H9 (cell line): ENCODE measurements at regions not wholly inside any gene's neighbourhood (a gene's known extent, or its start where the extent isn't known, plus 50 kb on each side); places are given as distances from the start of the nearest gene placed in this dataset.

Source experiments
- DNase-seq: peaks from one replicate; pipeline ENCODE4 v3.0.0-alpha.2; 2017
- H2AFZ ChIP-seq: one replicate; pipeline ENCODE4 v1.6.1; 2013; ENCODE audit warnings: mild to moderate bottlenecking, low read length, control low read depth, moderate library complexity
- H2AK5ac ChIP-seq: 2 replicates; pipeline ENCODE4 v1.6.1; 2013; ENCODE audit warnings: low read length, control low read depth, mixed read lengths; ENCODE audit not compliant: insufficient read length
- H2BK120ac ChIP-seq: one replicate; pipeline ENCODE4 v1.6.1; 2013; ENCODE audit warnings: low read depth, mild to moderate bottlenecking, low read length, control low read depth, inconsistent platforms; ENCODE audit not compliant: poor library complexity, severe bottlenecking
- H2BK12ac ChIP-seq: 2 replicates; pipeline ENCODE4 v1.6.1; 2013; ENCODE audit warnings: low read length, control low read depth, mixed read lengths, low read depth; ENCODE audit not compliant: insufficient read length
- H2BK15ac ChIP-seq: 2 replicates; pipeline ENCODE4 v1.6.1; 2013; ENCODE audit warnings: low read depth, low read length, control low read depth
- H2BK20ac ChIP-seq: one replicate; pipeline ENCODE4 v1.6.1; 2013; ENCODE audit warnings: low read depth, mild to moderate bottlenecking, low read length, control low read depth, inconsistent platforms; ENCODE audit not compliant: poor library complexity, severe bottlenecking
- H2BK5ac ChIP-seq: 2 replicates; pipeline ENCODE4 v1.6.1; 2013; ENCODE audit warnings: low read length, control low read depth, mixed read lengths; ENCODE audit not compliant: insufficient read length
- H3K14ac ChIP-seq: 2 replicates; pipeline ENCODE4 v1.6.1; 2013; ENCODE audit warnings: low read length, control low read depth; ENCODE audit not compliant: insufficient read depth
- H3K18ac ChIP-seq: 2 replicates; pipeline ENCODE4 v1.6.1; 2013; ENCODE audit warnings: low read depth, mild to moderate bottlenecking, mixed read lengths, low read length, control low read depth; ENCODE audit not compliant: insufficient read length
- H3K23ac ChIP-seq: 2 replicates; pipeline ENCODE4 v1.6.1; 2013; ENCODE audit warnings: low read length, control low read depth, mixed read lengths, low read depth; ENCODE audit not compliant: insufficient read length
- H3K23me2 ChIP-seq: 2 replicates; pipeline ENCODE4 v1.6.1; 2013; ENCODE audit warnings: low read depth, mild to moderate bottlenecking, mixed read lengths, low read length, control low read depth; ENCODE audit not compliant: insufficient read length, poor library complexity, severe bottlenecking
- H3K27ac ChIP-seq: 2 replicates; pipeline ENCODE4 v1.5.1; 2013; ENCODE audit warnings: low read length, control low read depth, mixed read lengths, low read depth; ENCODE audit not compliant: insufficient read length
- H3K27me3 ChIP-seq: 2 replicates; pipeline ENCODE4 v1.6.1; 2013; ENCODE audit warnings: low read length, control low read depth, inconsistent platforms; ENCODE audit not compliant: insufficient read depth
- H3K4ac ChIP-seq: 2 replicates; pipeline ENCODE4 v1.6.1; 2013; ENCODE audit warnings: low read depth, mild to moderate bottlenecking, control low read depth, inconsistent platforms, low read length, moderate library complexity
- H3K4me1 ChIP-seq: 2 replicates; pipeline ENCODE4 v1.6.1; 2013; ENCODE audit warnings: low read length, control low read depth, inconsistent platforms; ENCODE audit not compliant: insufficient read depth
- H3K4me2 ChIP-seq: 2 replicates; pipeline ENCODE4 v1.6.1; 2013; ENCODE audit warnings: low read length, control low read depth, mixed read lengths; ENCODE audit not compliant: insufficient read length, insufficient read depth
- H3K56ac ChIP-seq: 2 replicates; pipeline ENCODE4 v1.6.1; 2013; ENCODE audit warnings: low read depth, mild to moderate bottlenecking, mixed read lengths, low read length, control low read depth; ENCODE audit not compliant: insufficient read length
- H3K79me1 ChIP-seq: 2 replicates; pipeline ENCODE4 v1.6.1; 2013; ENCODE audit warnings: low read depth, mild to moderate bottlenecking, moderate library complexity, low read length, control low read depth, inconsistent platforms; ENCODE audit not compliant: insufficient read depth, poor library complexity, severe bottlenecking
- H3K79me2 ChIP-seq: 2 replicates; pipeline ENCODE4 v1.6.1; 2013; ENCODE audit warnings: low read length, control low read depth, inconsistent platforms; ENCODE audit not compliant: insufficient read depth
- H3K9ac ChIP-seq: 2 replicates; pipeline ENCODE4 v1.6.1; 2013; ENCODE audit warnings: low read length, control low read depth, mixed read lengths; ENCODE audit not compliant: insufficient read length; ENCODE audit errors: extremely low read depth
- H3K9me3 ChIP-seq: one replicate; pipeline ENCODE4 v1.6.1; 2013; ENCODE audit warnings: low read depth, low read length, inconsistent platforms; ENCODE audit not compliant: control insufficient read depth
- H3T11ph ChIP-seq: one replicate; pipeline ENCODE4 v1.6.1; 2013; ENCODE audit warnings: mild to moderate bottlenecking, low read length, control low read depth, inconsistent platforms
- H4K20me1 ChIP-seq: one replicate; pipeline ENCODE4 v1.6.1; 2013; ENCODE audit not compliant: control insufficient read depth, insufficient read length, insufficient read depth
- H4K5ac ChIP-seq: 2 replicates; pipeline ENCODE4 v1.6.1; 2013; ENCODE audit warnings: low read depth, mild to moderate bottlenecking, mixed read lengths, low read length, control low read depth; ENCODE audit not compliant: insufficient read length
- H4K8ac ChIP-seq: replicated peaks from 2 replicates; pipeline ENCODE4 v1.6.1; 2013; ENCODE audit warnings: low read length, control low read depth, mixed read lengths, low read depth; ENCODE audit not compliant: insufficient read length
- H4K91ac ChIP-seq: 2 replicates; pipeline ENCODE4 v1.6.1; 2013; ENCODE audit warnings: low read depth, mild to moderate bottlenecking, moderate library complexity, mixed read lengths, low read length, control low read depth; ENCODE audit not compliant: insufficient read length
- H3K27ac Mint-ChIP-seq, 3 experiments: 2 replicates in 2 of 3; 3 replicates in 1 of 3; pipeline ENCODE4 v1.8.0; 2020 to 2021; ENCODE audit warnings: mixed read lengths in 3 of 3, mild to moderate bottlenecking in 1 of 3, moderate library complexity in 1 of 3
- H3K27me3 Mint-ChIP-seq: 2 replicates; pipeline ENCODE4 v1.8.0; 2021; ENCODE audit warnings: low read depth, mild to moderate bottlenecking, moderate library complexity, mixed read lengths
- H3K36me3 Mint-ChIP-seq, 3 experiments: 2 replicates in 2 of 3; 3 replicates in 1 of 3; pipeline ENCODE4 v1.8.0; 2020 to 2021; ENCODE audit warnings: low read depth in 3 of 3, mixed read lengths in 3 of 3; ENCODE audit not compliant: insufficient read depth in 1 of 3
- H3K4me1 Mint-ChIP-seq, 2 experiments: 2 replicates each; pipeline ENCODE4 v1.8.0; 2020; ENCODE audit warnings: mixed read lengths in 2 of 2
- H3K4me3 Mint-ChIP-seq, 2 experiments: 2 replicates in 1 of 2; 3 replicates in 1 of 2; pipeline ENCODE4 v1.8.0; 2020 to 2021; ENCODE audit warnings: mild to moderate bottlenecking in 2 of 2, mixed read lengths in 2 of 2, moderate library complexity in 1 of 2
- H3K9me3 Mint-ChIP-seq, 2 experiments: 2 replicates in 1 of 2; 3 replicates in 1 of 2; pipeline ENCODE4 v1.8.0; 2020; ENCODE audit warnings: mild to moderate bottlenecking in 2 of 2, mixed read lengths in 2 of 2, moderate library complexity in 1 of 2
- CTCF ChIP-seq: fragments of 200-600 bp; sonication (generic); conservative IDR thresholded peaks from 3 replicates; pipeline ENCODE4 v1.8.0; 2021; ENCODE audit warnings: antibody characterized with exemption, mild to moderate bottlenecking
- WGBS: extraction: QIAGEN DNeasy Blood & Tissue Kit; methylation state at CpG from one replicate; pipeline ENCODE4 v1.1.7; 2013; ENCODE audit warnings: missing lambda C conversion rate, low lambda C conversion rate, mixed read lengths; ENCODE audit not compliant: insufficient read length; ENCODE audit errors: extremely low coverage; 5-methylcytosine and 5-hydroxymethylcytosine counted together

GRCh38 chr3:154979331-154979730 lies 100.8 kb upstream of the MME start:
- Histone ChIP-seq H3K14ac (no peak overlapping the region), H3K27me3 (no peaks in the 10 kb centered on the region), H3K56ac (no peak overlapping the region), H4K5ac (no peak overlapping the region), H2BK120ac (no peak overlapping the region), H3T11ph (no peak overlapping the region), H3K9me3 (no peaks in the 10 kb centered on the region), H4K8ac (no peak overlapping the region), H2BK15ac (no peak overlapping the region), H3K4me2 (no peak overlapping the region), H4K91ac (no peak overlapping the region), H3K4ac (no peak overlapping the region), H3K23ac (no peak overlapping the region), H3K18ac (no peak overlapping the region), H3K79me2 (no peaks in the 10 kb centered on the region), H4K20me1 (no peaks in the 10 kb centered on the region), H3K79me1 (no peaks in the 10 kb centered on the region), H2BK20ac (no peak overlapping the region), H2BK12ac (no peak overlapping the region), H2BK5ac (no peak overlapping the region), H3K27ac (no peak overlapping the region), H3K4me1 (no peaks in the 10 kb centered on the region), H2AK5ac (no peak overlapping the region), H3K23me2 (no peaks in the 10 kb centered on the region), H3K9ac (no peak overlapping the region), H2AFZ (no peak overlapping the region)
- Mint-ChIP-seq H3K4me3 (no peak overlapping the region), H3K36me3 (no peaks in the 10 kb centered on the region), H3K27me3 (no peaks in the 10 kb centered on the region), H3K4me1 (no peaks in the 10 kb centered on the region), H3K27ac (no peak overlapping the region), H3K9me3 (no peaks in the 10 kb centered on the region; a peak in 1 of 5 replicates)
- no peak for TF ChIP-seq CTCF
- no CpG with 5 or more reads among the region's 5 CpGs for WGBS
- DNase-seq = no peak
